Panc1 (cell line): ENCODE measurements at regions not wholly inside any gene's neighbourhood (a gene's known extent, or its start where the extent isn't known, plus 50 kb on each side); places are given as distances from the start of the nearest gene placed in this dataset.

Experiments
- CTCF ChIP-seq: fragments of 450-650 bp; IDR thresholded peaks from 2 replicates; pipeline ENCODE4 v1.5.1; 2017; ENCODE audit warnings: mild to moderate bottlenecking
- POLR2AphosphoS5 ChIP-seq: IDR thresholded peaks from 2 replicates; pipeline ENCODE4 v1.6.1; 2012; ENCODE audit warnings: mild to moderate bottlenecking, low read depth, low read length, moderate library complexity
- SIN3A ChIP-seq: IDR thresholded peaks from 2 replicates; pipeline ENCODE4 v1.6.1; 2012; ENCODE audit warnings: low read depth, mild to moderate bottlenecking, low read length, moderate library complexity, borderline replicate concordance; ENCODE audit not compliant: insufficient read depth

- TF ChIP-seq CTCF (no peak), POLR2AphosphoS5 (no peak), SIN3A (no peak)
These were observed 107.8 kb upstream of the BOC start for GRCh38 chr3:113103588-113103987.
